Fibroblast of peridontal ligament (primary cell): ENCODE measurements at regions not wholly inside any gene's neighbourhood (a gene's known extent, or its start where the extent isn't known, plus 50 kb on each side); places are given as distances from the start of the nearest gene placed in this dataset.

Experiments used
- DNase-seq: peaks from one replicate; pipeline ENCODE4 v3.0.0-alpha.2; 2010; ENCODE audit errors: extremely low read depth

DNA sequence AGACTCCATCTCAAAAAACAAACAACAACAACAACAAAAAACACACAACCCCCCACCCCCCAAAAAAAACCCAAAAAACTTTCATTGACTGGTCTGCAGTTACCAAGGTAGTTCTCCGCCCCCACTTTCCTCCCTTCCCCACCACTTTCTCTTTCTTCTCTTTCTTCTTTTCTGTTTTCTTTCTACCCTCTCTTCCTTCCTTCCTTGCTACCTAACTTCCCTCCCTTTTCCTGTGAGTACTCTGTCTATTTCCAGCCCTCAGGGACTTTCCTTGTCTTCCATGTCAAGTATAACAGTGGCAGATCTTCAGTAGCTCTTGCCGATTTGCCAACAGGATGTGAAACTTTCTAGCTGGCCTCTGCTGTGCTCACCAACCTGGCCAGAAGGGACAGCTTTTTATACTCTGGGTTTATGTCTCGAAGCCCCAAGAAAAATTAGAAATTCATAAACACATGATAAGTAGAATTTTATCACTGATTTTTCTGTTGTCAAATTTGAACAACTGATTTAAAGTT, 399.5 kb downstream of the QKI start:
- no peak for DNase-seq

DNA sequence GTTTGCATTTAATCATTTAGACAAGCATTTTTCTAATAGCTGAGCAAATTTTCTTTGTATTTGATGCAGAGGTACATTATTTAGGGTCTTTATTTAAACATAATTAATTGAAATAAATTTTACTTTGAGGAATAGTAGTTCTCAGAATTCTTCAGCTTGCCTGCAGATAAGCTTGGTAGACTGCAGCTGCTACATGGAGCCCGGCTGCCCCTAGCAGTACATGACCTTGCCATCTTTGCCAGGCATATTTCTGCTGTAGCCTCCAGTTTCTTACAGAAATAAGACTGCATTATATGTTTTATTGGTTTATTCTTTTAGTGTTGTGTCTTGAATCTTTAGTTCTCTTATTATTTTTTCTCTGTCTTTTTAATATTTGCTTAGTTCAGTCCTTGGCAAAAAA, 396.8 kb downstream of the QKI start:
- DNase-seq = no peak

DNA sequence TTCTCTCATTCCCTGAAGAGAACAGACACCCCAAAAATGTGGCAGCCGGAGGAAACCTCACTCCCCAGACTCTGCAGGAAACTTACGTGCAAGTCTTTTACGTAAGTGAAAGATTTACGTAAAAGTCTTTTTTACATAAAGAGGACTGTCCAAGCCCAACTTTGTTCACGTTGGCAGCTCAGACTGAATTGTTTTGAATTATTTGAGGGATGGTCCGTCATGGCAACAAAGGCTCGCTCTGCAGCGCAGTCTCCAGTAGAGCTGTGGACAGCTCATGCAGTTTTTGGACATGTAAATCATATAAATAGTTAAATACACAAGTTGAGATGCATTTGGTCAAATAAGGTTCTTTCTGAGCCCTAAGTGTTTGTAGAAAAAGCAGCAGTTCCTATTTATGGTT, 394.8 kb downstream of the QKI start:
- DNase-seq = no peak

GRCh38 chr6:163808871-163809270, 394.4 kb downstream of the QKI start:
- no peak for DNase-seq

- DNase-seq = no peak
Measured at GRCh38 chr6:163808231-163808630, 393.7 kb downstream of the QKI start.

DNA sequence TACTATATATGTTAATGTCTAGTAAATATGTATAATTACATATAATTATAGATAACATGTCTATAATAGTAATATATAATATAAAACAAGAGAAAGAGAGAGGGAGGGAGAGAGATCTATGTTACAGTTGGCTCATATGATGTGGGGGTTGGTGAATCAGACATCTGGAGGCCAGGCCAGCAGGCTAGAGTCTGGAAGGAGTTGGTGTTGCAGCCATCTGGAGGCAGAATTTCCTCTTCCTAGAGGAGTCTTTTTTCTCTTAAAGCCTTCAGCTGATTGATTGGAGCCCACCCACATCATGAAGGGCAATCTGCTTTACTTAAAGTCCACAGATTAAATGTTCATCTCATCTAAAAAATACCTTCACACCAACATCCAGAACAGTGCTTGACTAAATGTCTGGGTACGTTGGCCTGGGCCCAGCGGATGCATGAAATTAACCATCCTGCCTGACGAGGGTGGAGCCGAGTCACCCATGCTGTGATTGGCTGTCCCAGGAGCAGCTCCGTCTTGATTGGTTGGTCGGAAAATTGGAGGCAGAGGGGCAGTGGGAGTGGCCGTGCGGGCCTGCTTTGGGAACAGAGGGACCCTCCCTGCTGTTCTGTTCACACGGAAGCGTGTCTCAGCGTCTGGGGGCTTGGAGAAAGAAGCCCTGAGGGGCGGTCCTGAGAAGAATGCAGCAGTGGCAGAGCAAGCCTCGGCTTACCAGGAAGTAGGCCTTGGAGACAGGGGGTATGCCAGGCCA, 392.4 kb downstream of the QKI start:
- no peak for DNase-seq

DNA sequence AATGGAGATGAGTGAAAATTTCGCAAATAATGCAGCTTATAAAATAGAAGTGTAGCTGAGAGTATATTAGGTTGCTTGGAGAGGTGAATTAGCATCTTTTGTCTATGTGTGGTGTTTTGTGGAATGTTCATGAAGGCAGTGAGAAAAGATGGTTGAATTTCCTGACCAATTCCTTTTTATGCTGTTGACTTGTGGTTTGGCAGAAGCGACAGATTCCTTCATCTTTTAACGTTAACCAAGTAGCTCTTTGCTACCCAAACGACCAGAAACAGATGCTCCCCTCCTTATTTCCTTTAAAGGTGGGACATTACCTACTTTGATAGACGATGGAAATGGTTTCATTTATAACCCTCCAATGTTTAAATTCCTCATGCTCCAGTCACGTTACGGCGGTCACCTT, 390.5 kb downstream of the QKI start:
- DNase-seq = no peak

GRCh38 chr6:163802267-163802666, 387.7 kb downstream of the QKI start:
- no peak for DNase-seq

DNA sequence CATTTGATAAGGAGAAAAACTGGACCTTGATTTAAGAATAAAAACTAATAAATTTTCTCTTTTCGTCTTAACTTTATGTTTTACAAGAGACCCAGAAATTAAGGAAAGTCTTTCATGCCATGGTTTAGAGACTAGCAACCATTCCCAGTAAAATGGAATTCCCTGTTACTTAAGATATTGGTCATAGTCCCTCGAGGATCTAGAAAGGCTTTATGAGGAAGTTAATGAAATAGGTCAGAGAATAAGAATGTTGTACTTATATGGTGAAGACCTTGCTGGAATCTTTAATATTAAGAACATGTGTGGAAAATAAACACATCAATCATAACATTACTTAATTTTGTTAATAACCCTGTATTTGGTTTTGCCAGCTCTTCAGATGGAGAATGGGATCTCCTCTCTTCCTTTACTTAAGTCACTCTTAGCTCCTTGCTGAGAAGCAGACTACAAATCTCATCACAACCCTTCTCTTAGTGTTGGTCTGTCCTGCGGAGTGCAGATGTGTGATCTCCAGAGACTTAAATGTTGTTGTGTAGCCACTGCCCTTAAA, 382.9 kb downstream of the QKI start:
- DNase-seq = no peak

- no peak for DNase-seq
Measured at GRCh38 chr6:163793011-163793983, 378.8 kb downstream of the QKI start.

GRCh38 chr6:163790266-163790840, 375.8 kb downstream of the QKI start:
- DNase-seq = no peak

- no peak for DNase-seq
Measured at GRCh38 chr6:163789199-163789810, 374.8 kb downstream of the QKI start.

DNA sequence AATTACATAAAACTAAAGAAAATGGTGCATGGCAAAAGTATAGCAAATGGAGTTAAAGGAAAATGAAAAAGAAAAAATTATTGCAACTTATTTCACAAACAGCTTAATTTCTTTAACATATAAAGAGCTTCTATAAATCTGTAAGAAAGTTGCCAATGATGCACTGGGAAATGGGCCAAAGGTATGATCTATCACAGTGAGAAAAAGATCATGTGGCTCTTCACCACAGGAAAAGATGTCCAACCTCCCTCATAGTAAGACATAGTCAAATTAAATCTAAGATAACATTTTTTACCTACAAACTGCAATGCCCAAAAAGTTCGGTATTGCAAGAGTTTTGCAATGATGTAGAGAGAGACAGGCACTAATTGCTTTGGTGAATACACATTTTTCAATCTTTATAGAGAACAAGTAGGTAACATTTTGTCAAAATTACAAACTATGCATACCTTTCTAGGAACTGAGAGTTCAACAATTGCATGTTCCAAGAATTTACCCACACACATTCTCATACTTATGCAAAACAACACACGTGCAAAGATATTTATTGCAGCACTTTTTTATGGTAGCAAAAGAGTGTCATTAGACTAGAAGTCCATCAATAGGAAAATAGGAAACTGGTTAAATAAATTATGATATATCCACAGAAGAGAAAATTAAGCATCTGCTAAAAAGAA, 372.6 kb downstream of the QKI start:
- no peak for DNase-seq

GRCh38 chr6:163782436-163783003, 368.0 kb downstream of the QKI start:
- no peak for DNase-seq

DNA sequence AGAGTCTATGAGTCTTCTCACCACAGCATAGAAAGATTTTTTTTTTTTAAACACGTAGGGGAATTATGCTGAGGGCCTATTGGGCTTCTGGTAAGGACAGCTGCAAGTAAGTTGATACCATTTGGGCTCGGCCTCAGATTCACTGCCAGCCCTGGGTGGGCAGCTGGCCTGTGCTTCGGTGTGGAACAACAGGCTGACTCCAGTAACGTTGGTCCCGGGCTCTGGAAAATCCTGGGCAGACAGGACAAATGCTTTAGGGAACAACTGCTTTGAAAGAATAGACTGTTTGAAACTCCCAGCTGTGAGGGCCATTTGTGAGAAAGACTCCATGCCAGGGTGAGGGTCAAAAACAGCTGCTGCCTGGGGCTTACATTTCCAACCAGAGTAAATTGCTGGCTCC, 366.5 kb downstream of the QKI start:
- DNase-seq = no peak

DNA sequence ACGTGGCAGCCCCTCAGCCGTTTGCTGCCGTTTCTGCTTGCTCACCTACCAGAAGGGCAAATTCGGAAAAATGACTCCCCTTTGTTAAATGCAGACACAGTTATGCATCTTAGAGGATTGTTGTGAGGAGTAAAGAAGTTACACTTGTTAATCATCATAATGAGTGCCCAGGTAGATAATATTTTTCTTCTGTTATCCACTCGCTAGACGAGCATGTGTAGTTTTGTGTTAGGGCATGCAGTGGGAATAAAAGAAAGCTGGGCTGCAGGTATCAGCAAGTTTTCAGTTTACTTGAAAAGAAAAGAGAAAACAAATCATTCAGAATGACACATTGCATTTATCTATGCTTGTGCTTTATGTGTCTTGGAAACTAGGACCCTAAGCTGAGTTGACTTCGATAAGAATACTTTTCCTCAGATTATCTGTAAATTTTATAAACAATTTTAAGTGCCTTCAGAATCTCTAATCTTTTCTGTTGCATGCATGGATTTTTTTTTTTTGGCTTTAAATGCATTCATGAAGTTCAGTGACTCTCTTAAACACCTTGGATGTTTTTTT, 365.3 kb downstream of the QKI start:
- DNase-seq = no peak

- no peak for DNase-seq
Measured at GRCh38 chr6:163777716-163778115, 363.2 kb downstream of the QKI start.

DNA sequence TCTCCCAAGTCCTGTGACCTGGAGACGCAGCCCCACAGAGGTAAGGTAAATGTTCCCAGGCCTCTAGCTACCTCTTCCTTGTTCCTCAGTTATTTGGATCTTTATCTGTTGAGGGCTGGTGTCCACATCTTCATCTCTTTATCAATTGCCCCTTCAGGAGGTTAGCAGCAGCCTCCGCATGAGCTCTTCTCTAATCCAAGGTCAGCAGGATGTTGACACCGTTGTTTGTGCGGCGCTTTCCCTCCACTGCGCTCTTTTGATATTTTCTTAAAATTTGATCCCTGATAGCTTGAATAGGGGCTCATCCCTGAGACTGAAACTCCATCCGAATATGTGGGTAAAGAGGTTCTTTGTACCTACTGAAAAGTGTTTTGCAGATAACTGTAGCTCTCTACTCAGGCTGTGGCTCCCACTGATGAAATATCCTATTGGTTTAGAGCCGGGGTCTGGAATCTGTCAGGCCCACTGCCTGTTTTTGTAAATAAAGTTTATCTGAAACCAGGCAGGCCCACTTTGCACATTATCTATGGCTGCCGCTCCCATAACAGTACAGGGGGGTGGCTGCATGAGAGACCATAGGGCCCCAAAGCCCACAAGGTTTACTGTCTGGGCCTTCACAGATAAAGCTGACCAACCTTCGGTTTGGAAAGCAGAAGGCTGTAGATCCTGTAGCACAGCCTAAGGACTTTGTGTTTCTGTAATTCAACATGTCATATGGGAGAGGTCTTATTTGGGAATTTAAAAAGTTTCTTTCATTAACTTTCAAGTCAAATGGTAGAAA, 362.6 kb downstream of the QKI start:
- DNase-seq = no peak

DNA sequence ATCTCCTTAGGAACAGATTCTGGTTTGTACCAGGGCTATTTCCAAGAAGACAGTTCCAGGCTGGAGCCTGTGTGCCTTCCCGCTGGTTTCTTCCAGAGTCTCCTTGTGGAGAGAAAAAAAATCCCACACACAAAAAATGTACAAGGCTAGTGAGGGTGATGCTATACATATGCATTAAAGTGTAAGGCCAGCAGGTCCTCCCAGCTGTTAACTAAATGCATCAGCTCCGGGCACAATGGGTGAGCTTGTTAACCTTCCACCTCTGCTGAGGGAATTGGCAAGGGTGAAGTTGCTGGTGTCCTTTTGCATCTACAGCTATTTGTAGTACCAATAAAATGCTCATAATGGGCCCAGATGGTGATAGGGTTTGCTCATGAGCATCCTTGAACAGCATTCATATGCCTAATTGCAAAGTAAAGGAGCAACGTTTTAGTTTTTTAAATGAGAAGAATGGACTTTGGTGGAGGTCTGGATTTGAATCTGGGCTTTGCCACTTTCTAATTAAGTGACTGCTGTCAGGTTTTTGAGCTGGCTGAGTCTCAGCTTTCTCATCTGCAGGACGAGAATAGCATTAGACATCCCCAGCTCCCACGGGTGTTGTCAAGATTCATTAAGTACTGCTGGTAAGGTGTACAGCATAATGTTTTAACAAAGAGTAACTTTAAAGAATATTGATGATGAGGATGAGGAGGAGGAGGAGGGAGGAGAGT, 361.8 kb downstream of the QKI start:
- DNase-seq = no peak
